Transverse colon (tissue), 4 donors: ENCODE measurements at regions not wholly inside any gene's neighbourhood (a gene's known extent, or its start where the extent isn't known, plus 50 kb on each side); places are given as distances from the start of the nearest gene placed in this dataset.

ENCODE experiments used
- DNase-seq: peaks from one replicate; pipeline ENCODE4 v3.0.0-alpha.2; 2019
- H3K27ac ChIP-seq, 4 donors: fragments of 200-600 bp; sonication (generic); 2 replicates each; pipeline ENCODE4 v1.5.1; 2016 to 2018; ENCODE audit warnings: inconsistent platforms in 4 of 4
- H3K27me3 ChIP-seq: fragments of 200-600 bp; sonication (generic); 2 replicates; pipeline ENCODE4 v1.5.1; 2017; ENCODE audit warnings: inconsistent platforms
- H3K36me3 ChIP-seq, 4 donors: fragments of 200-600 bp; sonication (generic); 2 replicates each; pipeline ENCODE4 v1.5.1; 2017 to 2019; ENCODE audit warnings: inconsistent platforms in 4 of 4
- H3K4me1 ChIP-seq, 4 donors: fragments of 200-600 bp; sonication (generic); 2 replicates each; pipeline ENCODE4 v1.5.1; 2017 to 2020; ENCODE audit warnings: inconsistent platforms in 4 of 4
- H3K4me3 ChIP-seq, 4 donors: fragments of 200-600 bp; sonication (generic); 1 replicate in 1 of 4; 2 replicates in 3 of 4; pipeline versions ENCODE4 v1.5.1 to v1.6.1; 2017 to 2019; ENCODE audit warnings: inconsistent platforms in 4 of 4
- H3K9me3 ChIP-seq, 2 donors: fragments of 200-600 bp; sonication (generic); 2 replicates each; pipeline ENCODE4 v1.5.1; 2017 to 2019; ENCODE audit warnings: inconsistent platforms in 2 of 2
- CTCF ChIP-seq, 5 experiments: fragments of 200-600 bp in 3 of 5; fragments of 450-650 bp in 2 of 5; sonication (generic) in 3 of 5; IDR thresholded peaks; 1 replicate in 2 of 5; 2 replicates in 3 of 5; pipeline ENCODE4 v1.5.1; 2016 to 2017; ENCODE audit warnings: antibody characterized with exemption in 5 of 5, inconsistent platforms in 3 of 5, mild to moderate bottlenecking in 2 of 5, moderate library complexity in 1 of 5
- EP300 ChIP-seq: sonication (generic); formaldehyde crosslinking; IDR thresholded peaks from one replicate; pipeline ENCODE4 v1.6.1; 2017; ENCODE audit warnings: antibody characterized with exemption, low read depth
- POLR2A ChIP-seq: fragments of 450-650 bp; IDR thresholded peaks from one replicate; pipeline ENCODE4 v1.6.1; 2016; ENCODE audit warnings: antibody characterized with exemption, mild to moderate bottlenecking, moderate library complexity
- POLR2AphosphoS5 ChIP-seq, 3 donors: sonication (generic); formaldehyde crosslinking; IDR thresholded peaks; one replicate each; pipeline ENCODE4 v1.6.1; 2016; ENCODE audit warnings: antibody characterized with exemption in 3 of 3
- WGBS, 2 donors: methylation state at CpG; one replicate each; pipeline ENCODE4 v1.1.5; 2018; ENCODE audit warnings: low coverage in 1 of 2; 5-methylcytosine and 5-hydroxymethylcytosine counted together
- in situ Hi-C, 4 donors: fragments of 200-750 bp; cut with MboI; loops; one replicate each; pipeline versions ENCODE4 v1.15.0 to v1.15.1; 2017; ENCODE audit warnings: low sequenced_read_pairs in 3 of 4, low pct_ligation_motif_present in 1 of 4, low pct_unique_long_range_greater_than_20kb in 1 of 4
- intact Hi-C: fragments of 100-400 bp; cut with DNase I; formaldehyde crosslinking; loops from one replicate; pipeline ENCODE4 v1.15.1; 2023; ENCODE audit warnings: low total_unique reads

- WGBS, 2 donors: 61% methylated on average over 2 to 3 of the region's 3 CpGs
- Histone ChIP-seq H3K4me3 (no peak overlapping the region), H3K27ac (no peak overlapping the region), H3K4me1 (no peaks in the 10 kb centered on the region), H3K9me3 (no peaks in the 10 kb centered on the region), H3K36me3 (no peaks in the 10 kb centered on the region), H3K27me3 (no peaks in the 10 kb centered on the region)
- TF ChIP-seq POLR2AphosphoS5 (IDR thresholded peaks at IDR 0.05) (no peak), POLR2A (no peak), EP300 (no peak), CTCF (IDR thresholded peaks at IDR 0.05) (no peak)
- in situ Hi-C loops: no loop called here
- no peak for DNase-seq
- intact Hi-C loops: no loop called here
Measured at GRCh38 chr1:81548918-81549587, 251.7 kb upstream of the ADGRL2 start.

GRCh38 chr1:81547912-81548303, 252.8 kb upstream of the ADGRL2 start:
- no peaks in the 10 kb centered on the region for H3K36me3 ChIP-seq
- no peak overlapping the region for H3K27ac ChIP-seq
- DNase-seq: no peak
- in situ Hi-C loops: no loop called here
- H3K4me1 ChIP-seq: no peaks in the 10 kb centered on the region
- H3K4me3 ChIP-seq: no peak overlapping the region
- intact Hi-C loops: no loop called here
- no peaks in the 10 kb centered on the region for H3K9me3 ChIP-seq
- WGBS, 2 donors: 67 to 75% methylated on average over 2 of the region's 2 CpGs
- H3K27me3 ChIP-seq: no peaks in the 10 kb centered on the region
- TF ChIP-seq POLR2AphosphoS5 (IDR thresholded peaks at IDR 0.05): no peak
- TF ChIP-seq POLR2A: no peak
- no peak for TF ChIP-seq EP300
- no peak for TF ChIP-seq CTCF (IDR thresholded peaks at IDR 0.05)

- in situ Hi-C loops: no loop called here
- no peaks in the 10 kb centered on the region for H3K27me3 ChIP-seq
- H3K27ac ChIP-seq: no peak overlapping the region
- H3K9me3 ChIP-seq: no peaks in the 10 kb centered on the region
- no peaks in the 10 kb centered on the region for H3K4me1 ChIP-seq
- TF ChIP-seq EP300: no peak
- TF ChIP-seq POLR2AphosphoS5 (IDR thresholded peaks at IDR 0.05): no peak
- no peak for TF ChIP-seq CTCF (IDR thresholded peaks at IDR 0.05)
- no peak for TF ChIP-seq POLR2A
- 70 to 81% methylated on average over 6 of the region's 6 CpGs for whole genome bisulfite sequencing, 2 donors
- DNase-seq: no peak
- no peak overlapping the region for H3K4me3 ChIP-seq
- intact Hi-C loops: no loop called here
- no peaks in the 10 kb centered on the region for H3K36me3 ChIP-seq
Measured at GRCh38 chr1:81547261-81547911, 253.3 kb upstream of the ADGRL2 start.

GRCh38 chr1:81545734-81546133, 255.0 kb upstream of the ADGRL2 start:
- in situ Hi-C loops (no loop called here), intact Hi-C loops (no loop called here)
- H3K27me3 ChIP-seq: no peaks in the 10 kb centered on the region
- no peaks in the 10 kb centered on the region for H3K9me3 ChIP-seq
- no peak overlapping the region for H3K27ac ChIP-seq
- H3K4me1 ChIP-seq: no peaks in the 10 kb centered on the region
- no peak for TF ChIP-seq CTCF (IDR thresholded peaks at IDR 0.05)
- no peak for TF ChIP-seq POLR2AphosphoS5 (IDR thresholded peaks at IDR 0.05)
- TF ChIP-seq EP300: no peak
- TF ChIP-seq POLR2A: no peak
- DNase-seq: no peak
- H3K36me3 ChIP-seq: no peaks in the 10 kb centered on the region
- WGBS, 2 donors: 86 to 89% methylated on average over 5 to 6 of the region's 6 CpGs
- no peak overlapping the region for H3K4me3 ChIP-seq
